A172 (cell line): ENCODE measurements at regions not wholly inside any gene's neighbourhood (a gene's known extent, or its start where the extent isn't known, plus 50 kb on each side); places are given as distances from the start of the nearest gene placed in this dataset.

ENCODE experiments used
- DNase-seq: peaks from one replicate; pipeline ENCODE4 v3.0.0-alpha.2; 2015; ENCODE audit warnings: low spot score

DNA sequence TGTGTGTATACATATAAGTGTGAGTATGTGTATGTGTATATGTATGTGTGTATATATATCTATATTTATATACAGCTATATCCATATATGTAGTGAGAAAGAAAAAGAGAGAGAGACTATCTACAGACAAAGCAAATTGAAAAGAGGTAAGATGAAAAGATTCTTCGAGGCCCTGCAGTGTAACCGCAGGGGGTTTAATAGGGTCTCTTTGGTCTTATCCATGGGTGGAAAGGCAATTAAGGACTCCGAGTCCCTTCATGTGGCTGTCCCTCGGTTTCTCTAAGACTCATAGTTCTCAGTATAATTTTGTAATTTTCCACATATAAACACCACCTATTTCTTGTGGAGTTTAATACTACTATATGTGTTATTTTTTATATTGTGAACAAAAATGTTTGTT lies 50.6 kb upstream of the JAZF1 start:
- no peak for DNase-seq

DNA sequence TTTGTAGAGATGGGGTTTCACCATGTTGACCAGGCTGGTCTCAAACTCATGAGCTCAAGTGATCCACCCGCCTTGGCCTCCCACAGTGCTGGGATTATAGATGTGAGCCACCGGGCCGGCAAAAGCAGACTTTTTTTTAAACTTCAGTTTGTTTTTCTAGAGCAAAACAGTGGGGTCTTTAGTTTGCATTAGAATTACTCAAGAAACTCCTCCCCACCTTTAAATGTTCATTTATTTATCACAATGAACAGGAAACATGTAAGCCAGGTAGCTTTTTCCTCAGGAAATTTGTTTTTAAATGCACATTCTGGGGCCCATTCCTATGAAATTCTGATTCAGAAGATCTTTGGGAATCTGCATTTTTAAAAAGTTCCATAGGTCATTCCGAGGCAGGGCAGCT lies 56.0 kb upstream of the JAZF1 start:
- no peak for DNase-seq

DNA sequence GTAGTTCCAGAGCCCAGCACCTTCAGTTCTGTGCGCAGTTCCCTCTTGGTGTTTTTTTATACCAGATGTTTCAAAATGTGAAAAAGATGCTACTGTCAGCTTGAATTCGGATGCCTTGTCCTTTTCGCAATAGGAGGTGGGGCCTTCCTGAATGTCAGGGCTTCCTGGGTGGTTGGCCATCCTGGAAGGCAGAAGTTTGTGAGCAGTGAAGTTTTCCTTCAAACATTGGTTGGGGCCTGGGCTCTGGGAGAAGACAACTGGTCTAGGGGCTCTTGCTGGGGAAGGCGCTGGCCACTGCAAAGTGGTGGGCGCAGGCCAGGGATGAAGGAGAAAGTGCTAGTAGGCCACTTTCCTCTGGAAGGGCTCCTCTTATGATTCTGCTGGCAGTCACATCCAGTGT lies 56.8 kb upstream of the JAZF1 start:
- no peak for DNase-seq

DNA sequence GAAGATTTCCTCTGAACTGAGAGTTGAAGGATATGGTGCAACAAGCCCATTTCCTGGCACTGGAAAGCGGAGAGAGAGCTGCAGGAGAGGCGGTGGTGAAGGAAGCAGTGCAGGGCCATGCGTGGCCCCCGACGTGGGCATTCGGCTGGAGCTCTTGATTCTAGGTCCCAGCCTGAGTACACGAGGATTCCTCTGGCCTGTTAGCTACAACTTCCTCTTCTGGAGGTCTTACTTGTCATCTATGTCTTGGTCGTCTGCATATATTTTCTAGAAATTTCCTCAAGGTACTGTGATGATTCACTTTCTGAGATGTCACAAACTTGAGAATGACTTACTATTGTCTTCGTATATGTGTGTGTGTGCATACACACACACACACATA lies 59.2 kb upstream of the JAZF1 start:
- DNase-seq: no peak

DNA sequence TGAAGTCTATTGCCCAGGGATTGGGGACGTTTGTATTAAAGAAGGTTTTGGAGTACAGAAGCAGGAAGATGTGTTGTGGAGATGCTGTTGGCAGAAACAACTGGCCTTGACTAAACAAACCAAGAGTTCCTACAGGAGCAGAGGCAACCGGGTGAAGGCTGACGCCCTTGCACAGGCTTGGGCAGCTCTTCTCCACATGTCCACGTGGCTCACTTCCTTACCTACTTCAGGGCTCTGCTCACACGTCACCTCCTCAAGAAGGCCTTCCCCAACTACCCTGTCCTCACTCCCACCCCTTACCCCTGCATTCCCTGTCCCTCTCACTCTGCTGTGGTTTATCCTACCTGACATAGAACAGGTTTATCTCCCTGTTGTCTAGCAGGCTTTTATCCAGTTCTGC lies 59.9 kb upstream of the JAZF1 start:
- DNase-seq: no peak

DNA sequence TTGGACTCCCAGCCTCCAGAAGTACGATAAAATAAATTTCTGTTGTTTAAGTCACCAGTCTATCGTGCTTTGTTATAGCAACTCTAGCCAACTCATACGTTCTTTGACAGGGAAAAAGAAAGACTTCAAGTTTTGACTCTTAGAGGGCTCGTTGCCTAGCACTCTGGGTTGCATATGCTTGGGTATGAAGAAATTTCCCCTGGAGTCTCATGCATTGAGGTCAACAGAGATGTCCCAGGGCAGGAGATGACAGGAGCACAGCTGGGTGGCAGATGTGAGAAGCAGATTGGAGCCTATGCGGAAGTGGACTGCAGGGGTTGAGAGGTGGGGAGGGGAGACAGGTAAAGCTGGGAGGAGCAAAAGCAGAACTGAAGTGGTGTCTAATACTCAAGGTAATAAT lies 63.3 kb upstream of the JAZF1 start:
- no peak for DNase-seq

DNA sequence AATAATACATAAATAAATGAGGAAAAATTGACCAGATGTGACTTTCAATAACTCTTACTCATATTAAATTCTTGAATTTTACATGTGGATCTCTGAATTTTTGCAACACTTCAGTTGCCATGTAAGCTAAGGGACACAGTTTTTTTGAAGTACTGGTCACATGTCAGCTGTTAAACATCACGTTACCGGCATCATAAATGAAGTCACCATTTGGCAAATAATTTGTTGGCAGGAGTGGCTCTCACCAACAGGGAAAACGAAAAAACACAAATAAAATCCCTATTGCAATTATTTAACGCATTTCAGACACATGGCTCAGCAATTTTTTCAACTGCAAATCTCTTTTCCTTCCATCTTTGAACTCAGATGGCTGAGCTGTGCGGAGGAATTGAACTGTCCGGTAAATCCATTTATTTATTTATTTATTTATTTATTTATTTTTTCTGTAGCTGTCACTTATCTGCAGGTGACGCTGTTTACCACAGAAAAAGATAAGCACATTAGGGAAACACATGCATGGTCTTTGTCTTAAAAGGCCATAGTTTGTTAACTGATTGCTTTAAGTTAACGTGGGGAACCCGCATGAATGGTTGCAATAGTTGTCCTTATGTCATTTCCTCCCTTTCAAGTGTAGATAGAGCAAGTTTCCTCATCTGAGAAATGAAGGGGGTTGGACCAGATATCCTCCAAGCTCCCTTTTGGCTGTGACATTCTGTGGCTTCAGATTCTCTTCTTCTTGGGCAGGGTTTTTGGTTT lies 64.7 kb upstream of the JAZF1 start:
- no peak for DNase-seq

DNA sequence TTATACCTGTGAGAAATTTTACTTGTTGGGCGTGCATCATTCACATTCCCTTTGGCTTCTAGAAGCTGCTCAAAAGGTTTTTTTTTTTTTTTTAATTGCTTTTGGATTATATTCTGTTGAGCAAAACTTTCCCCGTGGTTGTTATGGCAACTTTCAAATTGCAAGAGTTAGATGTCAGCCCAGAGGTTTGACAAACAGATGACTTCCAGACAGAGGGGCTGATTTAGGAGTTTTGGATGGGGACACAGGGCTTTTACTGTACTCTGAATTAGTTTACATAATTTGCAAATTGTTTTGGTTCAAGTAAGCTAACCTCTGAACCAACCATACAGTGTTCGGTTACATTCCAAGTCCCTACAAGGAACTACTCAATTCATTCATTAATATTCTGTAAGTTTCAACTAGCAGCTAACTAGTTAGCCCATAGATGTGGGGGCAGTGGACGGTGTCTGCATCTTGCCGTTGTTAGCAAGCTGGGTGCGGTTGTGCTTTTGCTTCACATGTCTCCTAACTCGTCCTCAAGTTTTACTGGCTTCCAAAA lies 66.4 kb upstream of the JAZF1 start:
- DNase-seq: no peak

DNA sequence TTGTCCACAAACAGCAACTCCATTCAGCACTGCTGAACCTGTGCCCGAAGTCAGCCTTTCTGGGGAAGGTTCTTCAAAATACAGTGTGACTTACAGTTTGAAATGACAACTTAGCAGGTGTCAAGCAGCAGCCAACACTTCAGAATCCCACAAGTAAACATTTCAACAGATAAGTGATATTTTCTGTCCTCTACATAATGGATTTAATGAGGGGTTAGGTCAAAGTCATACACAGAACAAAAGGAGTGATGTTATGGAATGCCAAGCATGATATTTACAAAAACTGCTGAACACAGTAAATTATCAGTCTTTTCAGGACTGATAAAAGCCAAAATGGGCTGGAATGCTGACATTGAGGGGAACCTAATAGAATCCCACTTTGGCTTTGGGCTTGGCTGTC lies 77.6 kb upstream of the JAZF1 start:
- no peak for DNase-seq

DNA sequence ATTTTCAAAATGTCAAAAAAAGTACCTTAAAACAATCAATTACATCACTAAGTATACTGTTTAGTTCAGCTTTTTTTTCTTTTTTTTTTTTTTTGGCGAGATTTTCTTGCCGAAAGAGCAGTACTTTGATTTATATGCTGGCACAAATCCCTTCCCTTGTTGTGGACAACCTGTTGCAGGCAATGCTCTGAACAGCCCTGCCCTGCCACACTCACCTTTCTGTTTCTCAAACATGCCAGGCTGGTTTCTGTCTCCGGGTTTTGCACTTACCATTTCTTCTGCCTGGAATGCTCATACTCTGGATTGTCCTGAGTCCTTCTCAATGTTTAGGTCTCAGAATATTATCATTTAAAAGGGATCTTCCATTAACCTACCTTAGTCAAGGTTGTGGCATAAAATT lies 80.4 kb upstream of the JAZF1 start:
- DNase-seq: no peak

DNA sequence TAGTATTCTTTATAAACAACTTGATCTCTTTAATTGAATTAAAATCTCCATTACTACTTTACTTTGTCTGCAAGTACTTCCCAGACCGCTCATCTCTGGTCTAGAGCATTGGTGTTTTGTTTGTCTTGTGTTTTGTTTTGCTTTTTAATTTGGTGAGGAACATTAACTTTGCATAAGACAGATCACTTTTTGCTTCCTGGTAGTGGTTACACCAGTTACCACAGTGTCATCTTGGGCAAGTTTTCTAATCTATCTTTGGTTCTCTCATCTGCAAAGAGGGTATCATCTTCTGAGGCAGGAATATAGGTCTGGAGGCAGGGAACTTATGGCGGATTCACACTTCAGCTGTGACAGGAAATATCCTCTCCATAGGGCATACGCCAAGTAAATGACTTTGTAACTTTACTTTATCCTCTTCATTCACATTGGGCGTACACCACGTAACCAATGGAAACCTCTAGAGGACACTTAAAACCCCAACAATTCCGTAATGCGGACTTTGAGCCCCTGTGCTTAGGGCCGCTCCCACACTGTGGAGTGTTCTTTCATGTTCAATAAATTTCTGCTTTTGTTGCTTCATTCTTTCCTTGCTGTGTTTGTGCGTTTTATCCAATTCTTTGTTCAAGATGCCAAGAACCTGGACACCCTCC lies 83.2 kb upstream of the JAZF1 start:
- no peak for DNase-seq

DNA sequence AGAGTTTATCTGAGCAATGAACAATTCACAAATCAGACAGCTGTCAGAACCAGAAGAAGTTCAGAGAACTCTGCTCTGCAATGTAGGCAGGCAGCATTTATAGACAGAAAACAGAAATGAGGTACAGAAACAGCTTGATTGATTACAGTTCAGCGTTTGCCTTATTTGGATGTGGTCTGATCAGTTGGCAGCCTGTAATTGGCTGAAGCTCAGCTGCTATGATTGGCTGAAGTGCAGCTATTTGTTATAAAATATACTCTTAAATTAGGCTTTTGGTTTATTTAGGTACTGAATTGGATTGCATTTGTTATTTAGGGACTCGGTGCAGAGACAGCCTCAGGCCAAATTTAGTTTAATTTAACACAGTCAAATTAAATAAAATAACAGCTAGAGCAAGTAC lies 85.8 kb upstream of the JAZF1 start:
- no peak for DNase-seq

DNA sequence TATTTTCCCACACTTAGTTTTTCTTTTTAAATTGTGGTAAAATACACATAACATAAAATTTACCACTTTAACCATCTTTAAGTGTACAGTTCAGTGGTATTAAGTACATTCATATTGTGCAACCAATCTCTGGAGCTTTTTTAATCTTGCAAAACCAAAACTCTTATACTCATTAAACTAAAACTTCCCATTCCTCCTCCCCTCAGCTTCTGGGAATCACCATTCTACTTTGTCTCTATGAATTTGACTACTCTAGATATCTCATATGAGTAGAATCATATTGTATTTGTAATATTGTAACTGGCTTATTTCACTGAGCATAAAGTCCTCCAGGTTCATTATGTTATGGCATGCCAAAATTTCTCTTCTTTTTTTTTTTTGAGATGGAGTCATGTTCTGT lies 86.4 kb upstream of the JAZF1 start:
- DNase-seq: no peak

DNA sequence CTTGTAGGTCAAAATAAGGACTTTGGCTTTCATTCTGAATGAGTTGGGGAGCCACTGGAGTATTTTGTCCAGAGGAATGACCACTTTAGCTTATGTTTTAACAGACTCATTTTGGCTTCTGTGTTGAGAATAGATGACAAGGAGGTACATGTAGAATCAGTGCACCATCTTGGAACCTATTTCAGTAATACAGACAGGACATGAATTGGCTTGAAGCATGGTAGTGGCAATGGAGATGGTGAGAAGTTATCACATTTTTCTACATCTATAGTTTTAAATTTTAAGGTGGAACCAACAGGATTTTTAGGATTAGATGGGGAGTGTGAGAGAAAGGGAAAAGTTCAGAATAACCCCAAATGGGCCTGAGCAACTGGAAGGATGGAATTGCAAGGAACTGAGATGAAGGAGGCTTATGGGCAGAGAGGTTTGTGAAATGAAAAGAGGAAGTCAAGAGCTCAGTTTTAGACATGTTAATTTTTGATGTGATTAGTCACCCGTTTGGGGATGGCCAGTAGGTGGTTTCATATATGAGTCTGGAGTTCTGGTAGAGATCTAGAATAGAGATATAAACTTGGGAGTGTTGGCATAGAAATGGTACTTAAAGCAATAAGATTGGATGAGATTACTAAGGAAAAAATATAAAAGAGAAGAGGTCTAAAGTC lies 89.2 kb upstream of the JAZF1 start:
- DNase-seq: no peak

DNA sequence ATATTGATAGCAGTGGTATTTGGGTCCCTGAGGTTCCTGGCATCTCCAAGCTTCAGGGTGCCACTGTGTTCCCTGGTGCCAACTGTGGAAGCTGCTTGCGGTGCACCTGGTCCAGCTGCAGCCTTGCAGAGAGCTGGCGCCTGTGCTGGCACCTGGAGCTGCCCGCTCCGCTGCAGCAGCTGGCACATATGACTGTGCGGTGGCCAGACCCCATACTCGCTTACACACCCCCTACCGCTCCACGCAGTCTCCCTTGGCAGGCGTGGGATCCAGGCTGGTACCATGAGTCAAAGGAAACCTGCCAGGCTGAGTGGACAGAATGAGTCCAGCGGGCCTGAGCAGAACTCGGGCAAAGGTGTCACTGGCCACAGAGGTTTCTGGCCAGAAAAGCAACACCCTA lies 89.9 kb upstream of the JAZF1 start:
- no peak for DNase-seq

DNA sequence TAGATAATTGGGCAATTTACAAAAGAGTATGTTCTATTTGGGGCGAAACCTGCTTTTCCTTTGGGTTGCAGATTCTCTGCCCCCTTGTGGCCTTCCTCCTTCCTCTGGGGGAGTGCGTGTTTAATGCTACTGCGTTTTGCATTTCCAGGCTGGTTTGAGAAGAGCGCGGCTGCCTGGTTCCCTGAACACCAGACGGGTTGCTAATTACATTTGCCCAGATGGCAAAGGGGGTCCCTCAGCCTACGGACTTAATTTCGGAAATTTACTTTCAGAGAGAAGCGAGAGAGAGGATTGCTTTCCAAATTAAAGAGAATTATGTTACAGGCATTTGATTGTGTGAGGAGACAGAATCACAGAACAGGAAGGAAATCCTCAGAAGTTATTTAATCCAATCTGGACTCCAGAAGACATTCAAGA lies 91.9 kb upstream of the JAZF1 start:
- peak; percentile 45 for DNase-seq

DNA sequence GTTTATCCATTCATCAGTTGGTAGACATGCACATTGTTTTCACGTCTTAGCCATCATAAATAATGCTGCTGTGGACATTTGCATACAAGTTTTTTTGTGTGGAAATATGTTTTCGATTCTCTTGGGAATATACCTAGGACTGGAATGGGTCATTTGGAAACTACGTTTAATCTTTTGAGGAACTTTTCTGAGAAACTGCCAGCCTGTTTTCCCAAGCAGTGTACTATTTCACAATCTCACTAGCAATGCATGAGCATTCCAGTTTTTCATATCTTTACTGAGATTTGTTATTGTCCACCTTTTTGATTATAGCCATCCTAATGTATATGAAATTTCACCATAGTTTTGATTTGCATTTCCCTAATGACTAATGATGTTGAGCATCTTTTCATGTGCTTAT lies 95.7 kb upstream of the JAZF1 start:
- DNase-seq: no peak

DNA sequence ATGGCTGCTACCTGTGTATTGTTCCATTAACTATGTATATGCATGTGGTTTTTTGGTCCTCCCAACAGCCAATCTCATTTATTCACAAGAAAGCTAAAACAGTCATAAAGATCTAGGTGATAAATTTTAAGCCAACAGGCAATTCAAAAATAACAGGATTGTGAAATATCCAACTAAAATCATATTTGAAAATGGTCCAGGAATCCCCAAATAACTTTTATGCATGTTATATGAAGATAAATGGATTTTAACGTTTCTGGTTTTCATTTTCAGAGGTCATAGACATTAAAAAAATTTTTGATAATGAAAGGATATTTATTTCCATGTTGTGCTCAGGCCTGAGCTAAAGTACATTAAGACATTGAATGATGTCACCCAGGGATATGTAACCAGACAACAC lies 96.8 kb upstream of the JAZF1 start:
- DNase-seq: no peak

DNA sequence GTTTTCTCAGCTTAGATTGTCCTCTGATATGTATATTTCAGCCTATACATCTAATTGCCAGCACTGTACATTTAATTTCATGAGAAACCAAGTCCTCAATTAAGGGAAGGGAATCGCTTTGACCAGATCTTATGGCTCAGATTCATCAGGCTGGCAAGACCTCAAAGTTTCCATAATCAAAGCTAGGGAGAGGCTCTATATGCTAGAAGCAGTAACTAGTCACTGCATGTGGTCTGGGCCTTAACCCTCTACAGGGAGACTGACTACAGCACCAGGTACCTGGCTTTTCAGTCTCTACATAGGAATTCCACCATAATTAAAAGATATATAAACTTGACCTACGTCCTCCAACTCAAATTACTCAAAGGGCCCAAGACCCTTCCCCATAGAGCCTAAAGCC lies 97.4 kb upstream of the JAZF1 start:
- no peak for DNase-seq

DNA sequence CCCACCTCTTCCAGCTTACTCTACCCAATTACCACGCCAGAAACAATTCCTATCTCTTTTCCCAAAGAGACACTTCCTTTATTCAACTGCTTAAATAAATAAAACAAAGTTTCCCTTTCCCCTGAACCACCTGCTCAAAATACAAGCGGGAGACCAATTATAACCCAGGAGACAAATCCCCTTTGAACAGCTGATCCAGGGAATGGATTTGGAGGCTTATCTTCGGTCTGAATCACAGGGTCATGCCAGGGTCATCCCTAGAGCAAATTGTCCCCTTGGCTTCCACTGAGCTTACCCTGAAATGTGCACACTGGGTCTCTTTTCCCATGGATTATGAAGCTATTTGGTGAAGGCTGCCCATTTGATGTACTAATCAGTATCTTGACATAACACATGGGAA lies 99.9 kb upstream of the JAZF1 start:
- no peak for DNase-seq

DNA sequence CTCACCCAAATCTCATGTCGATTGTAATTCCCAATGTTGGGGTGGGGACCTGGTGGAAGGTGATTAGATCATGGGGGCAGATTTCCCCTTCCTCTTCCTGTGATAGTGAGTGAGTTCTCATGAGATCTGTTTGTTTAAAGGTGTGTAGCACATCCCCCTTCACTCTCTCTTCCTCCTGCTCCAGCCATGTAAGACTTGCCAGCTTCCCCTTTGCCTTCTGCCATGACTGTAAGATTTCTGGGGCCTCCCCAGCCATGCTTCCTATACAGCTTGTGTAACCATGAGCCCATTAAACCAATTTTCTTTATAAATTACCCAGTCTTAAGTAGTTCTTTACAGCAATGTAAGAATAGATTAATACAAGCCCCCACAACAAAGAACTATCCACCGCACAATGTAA lies 109.9 kb upstream of the JAZF1 start:
- DNase-seq: no peak

DNA sequence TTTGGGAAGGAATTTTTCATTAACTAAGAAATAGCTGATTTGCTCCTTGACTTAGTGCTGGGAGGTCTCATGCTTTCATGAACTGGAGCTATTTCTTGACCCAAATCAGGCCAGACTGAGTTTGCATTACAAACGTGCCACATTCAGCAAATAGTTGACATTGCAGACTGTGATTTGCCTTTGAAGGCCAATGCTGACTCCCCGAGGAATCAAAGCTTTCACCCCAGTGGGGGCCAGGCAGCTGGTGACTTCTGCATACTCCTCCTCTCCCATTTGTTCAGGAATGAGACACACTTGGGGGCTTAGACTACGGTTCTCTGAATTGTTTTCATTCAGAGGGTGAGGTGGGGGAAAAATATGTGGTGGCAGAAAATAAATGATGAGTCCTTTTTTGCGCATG lies 111.0 kb upstream of the JAZF1 start:
- DNase-seq: no peak

DNA sequence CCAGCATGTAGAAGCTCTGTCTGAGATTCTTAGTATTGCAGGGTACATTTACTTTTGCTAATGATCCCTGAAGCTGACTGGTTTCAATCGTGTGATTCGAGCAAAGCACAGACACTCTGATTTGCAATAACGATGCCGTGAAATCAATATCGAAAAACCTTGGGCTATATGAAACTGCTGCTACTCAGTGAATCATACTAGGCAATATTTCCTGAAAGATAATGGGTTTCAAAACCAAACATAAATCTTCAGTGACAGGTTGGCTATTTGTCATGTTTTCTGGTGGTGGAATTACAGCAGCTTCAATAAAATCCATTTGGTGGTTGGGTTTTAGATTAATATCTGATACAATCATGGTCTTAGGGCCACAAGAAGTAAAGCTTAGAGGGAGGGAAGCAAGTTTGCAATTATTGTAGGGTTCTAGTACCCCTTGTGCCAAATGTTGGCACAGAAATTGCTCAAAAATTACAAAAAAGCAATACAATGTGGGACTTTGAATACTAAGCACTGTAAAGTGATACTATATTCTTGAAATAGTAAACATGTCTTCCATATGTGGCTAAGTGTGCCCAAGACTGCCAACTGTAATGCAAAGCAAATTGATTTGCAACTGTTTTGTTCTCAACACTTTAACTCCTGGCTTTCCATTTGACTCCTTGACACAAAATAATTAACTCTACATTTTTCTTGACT lies 112.4 kb upstream of the JAZF1 start:
- DNase-seq: peak; percentile 27
